NCI-H2196 (cell line): ENCODE measurements at regions not wholly inside any gene's neighbourhood (a gene's known extent, or its start where the extent isn't known, plus 50 kb on each side); places are given as distances from the start of the nearest gene placed in this dataset.

Experiments used
- DNase-seq: peaks from one replicate; lab custom pipeline; 2025; ENCODE audit not compliant: unreplicated experiment; lab: John Stamatoyannopoulos, UW

GRCh38 chr12:42769455-42769854 lies 179.9 kb upstream of the PRICKLE1 start:
- no peak for DNase-seq

- DNase-seq, result no peak
Observed at GRCh38 chr12:42767998-42768397, 178.5 kb upstream of the PRICKLE1 start.

- no peak for DNase-seq
Observed at GRCh38 chr12:42767326-42767954, 177.9 kb upstream of the PRICKLE1 start.

- DNase-seq, result no peak
Observed at GRCh38 chr12:42766754-42767153, 177.2 kb upstream of the PRICKLE1 start.

GRCh38 chr12:42766026-42766425 lies 176.5 kb upstream of the PRICKLE1 start:
- no peak for DNase-seq

DNA sequence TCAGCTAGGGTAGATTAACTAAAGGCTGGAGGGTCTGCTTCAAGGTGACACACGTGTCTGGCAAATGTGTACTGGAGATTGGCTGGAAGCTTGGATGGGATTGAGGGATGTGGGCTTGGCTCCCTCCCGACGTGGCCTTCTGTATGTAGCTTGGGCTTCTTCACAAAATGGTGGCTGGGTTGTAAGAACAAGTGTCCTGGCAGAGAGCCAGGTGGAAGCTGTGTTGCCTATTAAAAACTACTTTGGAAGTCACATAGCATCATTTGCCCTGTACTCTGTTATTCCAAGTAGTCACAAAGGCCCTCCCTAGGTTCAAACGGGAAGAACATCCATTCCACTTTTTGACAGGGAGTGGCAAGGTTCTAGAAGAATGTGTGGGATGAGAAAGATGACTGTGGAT lies 174.1 kb upstream of the PRICKLE1 start:
- no peak for DNase-seq

DNA sequence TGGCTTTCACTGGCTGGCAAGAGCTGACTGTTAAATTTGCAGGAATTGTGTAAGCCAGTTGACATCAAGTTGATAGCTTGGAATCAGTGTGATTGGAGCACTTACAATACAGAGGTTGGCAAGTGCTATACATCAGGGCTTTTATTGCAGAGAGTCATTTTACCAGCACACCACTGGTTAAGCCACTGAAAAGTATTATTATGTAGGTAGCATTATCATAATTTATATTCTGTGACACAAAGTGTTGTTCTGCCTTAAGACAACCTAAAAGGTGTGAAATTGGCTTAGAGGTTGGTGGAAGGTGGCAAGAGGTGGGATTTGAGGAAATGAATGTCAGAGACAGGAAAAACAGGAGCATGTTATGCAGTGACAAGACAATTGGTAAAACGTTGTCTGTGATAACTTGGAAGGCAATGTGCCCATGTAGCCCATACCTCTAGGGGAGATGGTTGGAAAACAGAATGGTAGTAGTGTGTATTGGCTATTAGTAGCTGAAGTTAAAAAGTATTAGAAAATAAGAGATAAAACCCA lies 172.9 kb upstream of the PRICKLE1 start:
- no peak for DNase-seq

DNA sequence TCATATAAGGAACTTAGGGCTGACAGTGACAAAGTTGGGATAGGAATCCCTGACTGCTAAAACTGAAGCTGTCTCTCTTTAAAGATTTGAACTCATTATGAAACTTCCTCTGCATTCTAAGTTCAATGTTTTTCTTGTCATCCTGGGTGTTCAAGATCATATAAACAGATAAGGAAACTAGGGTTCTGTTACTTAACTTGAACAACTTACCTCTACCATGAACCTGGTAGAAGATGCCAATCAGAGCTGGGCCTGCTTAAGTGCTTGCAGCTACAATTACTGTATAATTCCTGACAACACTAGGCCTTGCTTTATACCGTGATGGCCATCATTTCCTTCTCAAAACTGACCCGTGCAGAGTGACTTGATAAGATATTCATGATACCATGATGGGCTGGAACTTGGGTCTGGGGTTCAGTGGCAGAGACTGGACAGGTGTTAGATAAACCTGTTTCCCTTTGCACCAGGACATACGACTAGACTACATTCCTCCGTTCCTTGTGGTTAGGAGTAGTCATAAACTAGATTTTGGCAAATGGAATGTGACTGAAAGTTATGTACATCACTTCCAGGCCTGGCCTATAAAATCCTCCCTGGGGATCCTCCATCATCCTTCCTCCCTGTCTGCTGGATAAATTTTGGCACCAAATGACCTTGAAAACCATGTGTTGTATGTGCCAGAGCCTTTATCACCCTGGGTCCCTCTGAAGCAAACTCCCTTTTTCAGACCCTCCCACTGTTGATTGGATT lies 172.2 kb upstream of the PRICKLE1 start:
- DNase-seq, result no peak

DNA sequence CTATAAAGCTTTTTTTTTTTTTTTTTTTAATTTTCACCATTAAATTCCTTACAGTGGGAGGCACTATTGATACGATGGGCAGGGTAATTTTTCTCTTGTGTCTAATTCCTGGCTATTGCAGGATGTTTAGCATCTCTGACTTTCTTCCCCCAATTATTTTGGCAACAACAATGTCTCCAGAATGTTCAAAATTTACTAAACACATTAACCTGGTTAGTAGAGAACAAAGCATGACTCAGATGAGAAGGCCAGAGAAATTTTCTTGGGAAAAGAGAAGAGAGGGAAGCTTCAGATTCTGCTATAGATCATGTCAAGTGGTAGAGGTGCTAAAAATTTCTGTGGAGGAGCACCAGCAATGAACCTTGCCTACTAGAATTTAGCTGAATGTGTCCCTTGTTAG lies 171.5 kb upstream of the PRICKLE1 start:
- DNase-seq, result no peak

GRCh38 chr12:42760550-42760949 lies 171.0 kb upstream of the PRICKLE1 start:
- no peak for DNase-seq

- DNase-seq, result no peak
Observed at GRCh38 chr12:42759622-42760273, 170.2 kb upstream of the PRICKLE1 start.

DNA sequence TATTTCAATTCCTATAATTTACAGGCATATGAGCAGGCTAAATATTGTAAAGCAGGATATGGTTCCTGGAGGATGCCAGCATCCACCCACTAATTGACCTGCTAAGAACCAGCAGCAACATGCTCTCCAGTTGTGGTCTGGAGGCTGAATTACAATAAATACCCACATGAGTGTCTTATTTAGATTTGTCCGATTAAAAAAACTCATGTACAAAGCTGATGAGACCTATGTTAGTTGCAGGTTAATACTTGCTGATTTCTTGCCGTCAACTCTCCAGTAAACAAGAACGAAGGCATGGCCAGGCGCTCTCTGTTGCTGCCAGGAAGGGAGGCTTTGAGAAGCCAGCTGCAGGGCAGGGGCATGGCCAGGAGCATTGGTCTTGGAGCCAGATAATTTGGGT lies 169.3 kb upstream of the PRICKLE1 start:
- DNase-seq, result no peak

- no peak for DNase-seq
Observed at GRCh38 chr12:42757624-42758119, 168.1 kb upstream of the PRICKLE1 start.

DNA sequence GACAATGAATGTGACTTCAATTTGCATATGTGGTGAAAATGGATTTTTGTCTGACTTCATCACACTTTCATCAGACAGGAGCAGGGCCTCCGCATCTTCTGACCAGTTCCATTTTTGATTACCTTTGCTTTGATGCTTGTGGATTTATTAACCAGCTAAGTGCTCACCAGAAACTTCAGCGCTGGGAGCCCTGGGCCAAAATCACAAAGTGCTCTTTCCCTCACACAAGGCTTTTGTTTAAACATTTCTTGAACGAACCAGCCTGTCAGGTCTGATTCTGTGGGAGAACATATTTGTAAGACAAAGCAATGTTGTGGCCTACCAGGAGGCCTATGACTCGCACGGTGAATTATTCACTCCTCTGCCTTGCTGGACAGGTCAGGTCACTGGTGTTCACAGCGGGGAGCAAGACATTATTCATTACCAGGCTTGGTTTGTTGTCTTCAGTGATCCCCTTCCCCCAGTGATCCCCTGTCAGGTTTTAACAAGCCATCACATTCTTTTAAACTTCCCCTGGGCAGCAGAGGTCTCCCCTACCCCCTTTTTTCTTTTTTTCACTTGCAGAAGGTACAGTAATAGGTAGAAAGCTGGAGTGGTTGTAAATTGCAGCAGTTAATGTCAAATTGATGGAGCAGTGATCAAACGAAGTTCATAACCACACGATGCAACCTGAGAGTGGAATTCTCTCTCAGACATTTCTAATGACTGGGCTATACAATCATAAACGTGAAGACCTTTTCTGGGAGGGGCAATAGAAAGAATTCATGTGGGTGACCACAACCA lies 167.5 kb upstream of the PRICKLE1 start:
- no peak for DNase-seq

DNA sequence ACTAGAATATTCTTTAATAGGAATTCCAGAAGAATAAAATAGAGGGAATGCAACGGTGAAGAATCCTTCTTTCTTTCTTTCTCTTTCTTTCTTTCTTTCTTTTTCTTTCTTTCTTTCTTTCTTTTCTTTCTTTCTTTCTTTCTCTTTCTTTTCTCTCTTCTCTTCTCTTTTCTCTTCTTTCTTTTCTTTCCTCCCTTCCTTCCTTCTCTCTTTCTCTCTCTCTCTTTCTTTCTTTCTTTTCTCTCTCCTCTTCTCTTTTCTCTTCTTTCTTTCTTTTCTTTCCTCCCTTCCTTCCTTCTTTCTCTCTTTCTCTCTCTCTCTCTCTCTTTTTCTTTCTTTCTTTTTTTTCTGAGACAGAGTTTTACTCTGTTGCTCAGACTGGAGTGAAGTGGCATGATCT lies 160.8 kb upstream of the PRICKLE1 start:
- DNase-seq, result no peak

DNA sequence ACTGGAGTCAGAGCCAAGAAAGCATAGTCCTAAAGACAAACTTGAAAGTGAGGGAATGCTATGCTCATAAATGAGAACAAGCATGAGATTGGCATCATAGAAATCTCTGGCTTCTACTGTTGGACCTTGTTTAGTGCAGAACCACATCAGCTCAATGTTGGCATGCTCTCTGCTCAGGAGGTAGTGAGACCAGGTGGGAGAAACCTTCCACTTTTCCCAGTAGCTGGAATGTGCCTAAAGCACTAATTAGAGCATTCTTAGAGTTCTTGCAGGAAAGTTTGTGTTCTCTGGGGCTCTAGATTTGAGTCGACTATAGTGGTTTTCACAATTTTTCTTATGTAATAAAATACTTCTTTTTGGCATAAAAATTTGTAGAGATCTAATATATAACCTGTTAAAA lies 159.7 kb upstream of the PRICKLE1 start:
- no peak for DNase-seq

DNA sequence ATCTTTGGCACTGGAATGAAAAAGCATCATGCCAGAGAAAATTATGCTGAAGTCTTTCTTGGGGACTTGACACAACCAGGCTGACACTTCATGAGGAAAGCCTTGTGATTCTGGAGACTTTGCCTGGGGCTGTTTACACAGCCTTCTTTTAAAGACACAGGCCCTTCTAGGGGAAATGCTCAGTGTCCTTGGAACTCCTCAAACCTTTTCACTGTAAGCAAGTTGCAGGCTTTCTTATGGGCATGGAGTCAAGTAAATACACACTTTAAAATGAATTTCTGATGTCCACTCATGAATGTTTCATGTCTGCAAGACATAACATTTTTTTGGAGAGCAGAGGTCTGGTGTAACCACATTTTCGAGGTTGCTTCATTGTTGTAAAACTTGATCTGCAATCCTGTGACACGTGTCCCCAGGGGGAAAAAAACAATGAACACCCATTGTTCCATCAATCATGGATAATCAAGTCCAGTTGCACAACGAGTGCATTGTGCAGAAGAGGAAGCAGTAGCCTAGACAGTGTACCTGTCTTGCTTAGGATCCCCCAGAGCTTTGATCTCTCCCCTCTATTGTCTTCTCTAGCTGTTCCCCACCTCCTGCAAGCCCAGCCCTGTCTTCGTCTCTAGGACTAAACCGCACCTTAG lies 155.1 kb upstream of the PRICKLE1 start:
- DNase-seq, result no peak

GRCh38 chr12:42742716-42743115 lies 153.2 kb upstream of the PRICKLE1 start:
- no peak for DNase-seq

- DNase-seq, result no peak
Observed at GRCh38 chr12:42741771-42742510, 152.4 kb upstream of the PRICKLE1 start.

DNA sequence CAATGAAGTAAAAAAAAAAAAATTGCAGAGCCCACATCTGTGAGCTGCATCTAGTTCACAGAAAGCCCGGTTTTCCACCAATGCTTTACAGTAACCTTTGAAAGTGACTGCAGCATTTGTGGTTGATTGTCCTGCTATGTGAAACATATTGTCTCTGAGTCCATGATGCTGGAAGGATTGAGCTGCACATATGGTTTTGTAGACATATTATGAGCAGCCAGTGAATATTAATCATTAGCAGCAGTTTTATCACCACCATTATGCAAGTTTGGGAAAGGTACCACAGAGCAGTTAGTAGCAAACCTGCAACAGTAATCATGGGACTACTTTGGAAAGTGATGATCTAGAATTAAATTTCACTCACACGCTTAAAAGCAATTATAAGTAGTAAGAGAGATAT lies 151.5 kb upstream of the PRICKLE1 start:
- no peak for DNase-seq
